NCI-H345 (cell line): ENCODE measurements at regions not wholly inside any gene's neighbourhood (a gene's known extent, or its start where the extent isn't known, plus 50 kb on each side); places are given as distances from the start of the nearest gene placed in this dataset.

Experiments
- DNase-seq: peaks from one replicate; lab custom pipeline; 2025; lab: John Stamatoyannopoulos, UW

GRCh38 chr16:48897698-48898205, 287.8 kb upstream of the N4BP1 start:
- no peak for DNase-seq

- no peak for DNase-seq
Observed at GRCh38 chr16:48895142-48895541, 285.2 kb upstream of the N4BP1 start.

- no peak for DNase-seq
Observed at GRCh38 chr16:48892893-48893292, 282.9 kb upstream of the N4BP1 start.

- no peak for DNase-seq
Observed at GRCh38 chr16:48887646-48888210, 277.7 kb upstream of the N4BP1 start.

- no peak for DNase-seq
Observed at GRCh38 chr16:48885471-48885870, 275.5 kb upstream of the N4BP1 start.

- DNase-seq, result no peak
Observed at GRCh38 chr16:48881272-48881671, 271.3 kb upstream of the N4BP1 start.

- DNase-seq, result no peak
Observed at GRCh38 chr16:48879223-48880122, 269.5 kb upstream of the N4BP1 start.

- no peak for DNase-seq
Observed at GRCh38 chr16:48877946-48878345, 268.0 kb upstream of the N4BP1 start.

- DNase-seq, result no peak
Observed at GRCh38 chr16:48870141-48870540, 260.2 kb upstream of the N4BP1 start.

- no peak for DNase-seq
Observed at GRCh38 chr16:48865520-48865919, 255.5 kb upstream of the N4BP1 start.

- no peak for DNase-seq
Observed at GRCh38 chr16:48864055-48864454, 254.1 kb upstream of the N4BP1 start.

- no peak for DNase-seq
Observed at GRCh38 chr16:48862087-48862532, 252.1 kb upstream of the N4BP1 start.

- DNase-seq, result no peak
Observed at GRCh38 chr16:48860341-48860740, 250.4 kb upstream of the N4BP1 start.

- no peak for DNase-seq
Observed at GRCh38 chr16:48852951-48853350, 243.0 kb upstream of the N4BP1 start.

- DNase-seq, result no peak
Observed at GRCh38 chr16:48852458-48852857, 242.5 kb upstream of the N4BP1 start.

- DNase-seq, result no peak
Observed at GRCh38 chr16:48850097-48850770, 240.3 kb upstream of the N4BP1 start.

GRCh38 chr16:48846277-48846676, 236.3 kb upstream of the N4BP1 start:
- DNase-seq, result no peak

GRCh38 chr16:48845261-48845660, 235.3 kb upstream of the N4BP1 start:
- no peak for DNase-seq

- DNase-seq, result no peak
Observed at GRCh38 chr16:48838349-48838748, 228.4 kb upstream of the N4BP1 start.

- no peak for DNase-seq
Observed at GRCh38 chr16:48836636-48837035, 226.7 kb upstream of the N4BP1 start.

GRCh38 chr16:48836067-48836466, 226.1 kb upstream of the N4BP1 start:
- no peak for DNase-seq

- no peak for DNase-seq
Observed at GRCh38 chr16:48834576-48834975, 224.6 kb upstream of the N4BP1 start.

GRCh38 chr16:48833461-48833860, 223.5 kb upstream of the N4BP1 start:
- no peak for DNase-seq
